ENCODE measurements at regions not wholly inside any gene's neighbourhood (a gene's known extent, or its start where the extent isn't known, plus 50 kb on each side); places are given as distances from the start of the nearest gene placed in this dataset.

DNA sequence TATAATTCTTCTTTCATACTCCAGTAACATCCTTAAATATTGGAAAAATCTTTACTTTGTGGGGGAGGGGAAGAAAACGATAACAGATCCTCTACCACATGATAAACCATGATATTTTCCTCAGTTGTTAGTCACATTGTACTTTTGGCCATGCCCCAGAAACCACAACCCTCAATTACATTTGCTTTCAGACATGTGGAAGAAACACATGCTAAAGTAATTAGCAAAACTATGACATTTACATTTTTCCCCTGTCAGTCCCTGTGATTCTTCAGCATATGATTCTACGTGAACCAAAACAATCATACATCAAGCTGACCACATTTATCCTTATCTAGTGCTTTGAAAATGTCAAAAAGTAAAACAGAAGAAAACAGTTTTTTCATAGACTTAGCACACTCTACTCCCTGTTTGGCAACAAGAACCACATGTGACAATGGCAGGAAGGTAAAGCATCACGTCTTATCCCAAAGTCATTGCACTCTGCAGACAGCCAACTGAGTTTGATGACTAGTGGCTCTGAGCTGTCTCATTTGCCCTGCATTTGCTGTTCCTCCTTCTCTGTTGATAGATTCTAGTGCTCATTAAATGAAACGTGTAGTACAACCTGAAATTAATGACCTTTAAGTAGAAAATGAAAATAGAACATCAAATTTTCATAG is 505.8 kb upstream of the MARCKS start:
- no peak for TF ChIP-seq HNF4G (IDR thresholded peaks at IDR 0.05)
- TF ChIP-seq REST (IDR thresholded peaks at IDR 0.05) = no peak
- TF ChIP-seq, protein P1, sequence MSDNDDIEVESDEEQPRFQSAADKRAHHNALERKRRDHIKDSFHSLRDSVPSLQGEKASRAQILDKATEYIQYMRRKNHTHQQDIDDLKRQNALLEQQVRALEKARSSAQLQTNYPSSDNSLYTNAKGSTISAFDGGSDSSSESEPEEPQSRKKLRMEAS (IDR thresholded peaks at IDR 0.05) = no peak
- no peak for TF ChIP-seq GABPA (IDR thresholded peaks at IDR 0.05 in 1 of 2, conservative IDR thresholded peaks at IDR 0.05 in 1 of 2)
- no peak for TF ChIP-seq YY1 (IDR thresholded peaks at IDR 0.05)
- TF ChIP-seq FOXA2 (IDR thresholded peaks at IDR 0.05) = no peak
- TF ChIP-seq SP1 (IDR thresholded peaks at IDR 0.05) = no peak
- TF ChIP-seq HNF4A (conservative IDR thresholded peaks at IDR 0.05) = no peak
- no peak for TF ChIP-seq NR2F2 (IDR thresholded peaks at IDR 0.05)
- TF ChIP-seq TAF1 (conservative IDR thresholded peaks at IDR 0.05) = no peak
- TF ChIP-seq RXRA (IDR thresholded peaks at IDR 0.05) = no peak
- TF ChIP-seq, protein P2, sequence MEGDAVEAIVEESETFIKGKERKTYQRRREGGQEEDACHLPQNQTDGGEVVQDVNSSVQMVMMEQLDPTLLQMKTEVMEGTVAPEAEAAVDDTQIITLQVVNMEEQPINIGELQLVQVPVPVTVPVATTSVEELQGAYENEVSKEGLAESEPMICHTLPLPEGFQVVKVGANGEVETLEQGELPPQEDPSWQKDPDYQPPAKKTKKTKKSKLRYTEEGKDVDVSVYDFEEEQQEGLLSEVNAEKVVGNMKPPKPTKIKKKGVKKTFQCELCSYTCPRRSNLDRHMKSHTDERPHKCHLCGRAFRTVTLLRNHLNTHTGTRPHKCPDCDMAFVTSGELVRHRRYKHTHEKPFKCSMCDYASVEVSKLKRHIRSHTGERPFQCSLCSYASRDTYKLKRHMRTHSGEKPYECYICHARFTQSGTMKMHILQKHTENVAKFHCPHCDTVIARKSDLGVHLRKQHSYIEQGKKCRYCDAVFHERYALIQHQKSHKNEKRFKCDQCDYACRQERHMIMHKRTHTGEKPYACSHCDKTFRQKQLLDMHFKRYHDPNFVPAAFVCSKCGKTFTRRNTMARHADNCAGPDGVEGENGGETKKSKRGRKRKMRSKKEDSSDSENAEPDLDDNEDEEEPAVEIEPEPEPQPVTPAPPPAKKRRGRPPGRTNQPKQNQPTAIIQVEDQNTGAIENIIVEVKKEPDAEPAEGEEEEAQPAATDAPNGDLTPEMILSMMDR (IDR thresholded peaks at IDR 0.05; ENCODE audit: low read depth, low read length, missing input control) = no peak
- no peak for TF ChIP-seq FOXA1 (IDR thresholded peaks at IDR 0.05)
- DNase-seq (ENCODE audit: low spot score) = no peak
- Histone ChIP-seq H3K4me1 (ENCODE audit: control insufficient read depth in 4 of 4, insufficient read depth in 4 of 4, low read length in 3 of 4) (peaks cover 0 to 4% (median 0%) of the 10 kb centered on the region in 4 donors), H3K9ac (ENCODE audit: low read depth in 1 of 2, low read length in 2 of 2) (no peak overlapping the region), H3K27me3 (ENCODE audit: control insufficient read depth in 4 of 4, insufficient read depth in 4 of 4, low read length in 3 of 4) (no peaks in the 10 kb centered on the region), H3K9me3 (ENCODE audit: control insufficient read depth in 4 of 4, low read length in 3 of 4) (no peaks in the 10 kb centered on the region), H3K27ac (ENCODE audit: low read depth in 1 of 2, low read length in 2 of 2) (no peak overlapping the region), H3K36me3 (ENCODE audit: control insufficient read depth in 4 of 4, insufficient read depth in 3 of 4, low read depth in 1 of 4, low read length in 3 of 4) (no peaks in the 10 kb centered on the region), H3K4me3 (ENCODE audit: low read depth in 1 of 3, low read length in 3 of 3) (no peak overlapping the region)
- 67% methylated on average over 4 of the region's 4 CpGs for WGBS

DNA sequence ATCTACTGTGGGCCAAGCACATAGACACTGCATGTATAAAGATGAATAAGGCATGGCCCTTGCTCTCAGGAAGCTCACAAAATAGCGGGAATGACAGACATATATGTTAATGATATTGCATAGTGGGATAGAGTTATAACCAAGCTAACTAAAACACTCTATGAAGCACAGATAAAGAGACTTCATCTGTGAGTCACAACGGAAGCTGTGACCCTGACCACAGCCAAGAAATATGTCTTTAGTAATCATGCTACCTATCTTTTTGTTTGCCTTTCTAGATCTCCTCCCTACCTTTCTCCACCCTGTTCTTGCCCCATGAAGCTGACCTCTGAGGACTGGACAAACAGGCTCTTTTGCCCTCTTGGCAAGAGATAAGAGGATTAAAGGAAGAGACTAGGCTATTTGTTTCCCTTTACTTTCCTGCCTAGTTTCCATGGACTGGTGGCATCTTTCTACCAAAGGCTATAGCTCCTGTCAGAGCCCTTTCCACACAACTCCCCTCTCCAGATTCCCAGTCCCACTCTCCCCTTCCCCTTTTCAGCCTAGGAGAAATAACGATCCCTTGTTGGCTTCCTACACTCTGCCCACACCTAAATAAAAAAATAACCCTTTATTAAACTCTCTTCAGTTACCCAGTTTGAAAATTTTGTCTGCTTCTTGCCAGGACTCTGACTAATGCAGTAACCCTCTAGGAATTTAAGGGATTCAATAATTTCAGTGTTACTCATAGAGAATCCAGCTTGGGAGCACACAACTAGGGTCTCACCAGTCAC is 504.9 kb upstream of the MARCKS start:
- Histone ChIP-seq H3K27ac (ENCODE audit: low read depth in 1 of 2, low read length in 2 of 2) (no peak overlapping the region), H3K27me3 (ENCODE audit: control insufficient read depth in 4 of 4, insufficient read depth in 4 of 4, low read length in 3 of 4) (no peaks in the 10 kb centered on the region), H3K4me3 (ENCODE audit: low read depth in 1 of 3, low read length in 3 of 3) (no peak overlapping the region), H3K9me3 (ENCODE audit: control insufficient read depth in 4 of 4, low read length in 3 of 4) (no peaks in the 10 kb centered on the region), H3K9ac (ENCODE audit: low read depth in 1 of 2, low read length in 2 of 2) (no peak overlapping the region), H3K4me1 (ENCODE audit: control insufficient read depth in 4 of 4, insufficient read depth in 4 of 4, low read length in 3 of 4) (peaks cover 0 to 4% (median 0%) of the 10 kb centered on the region in 4 donors), H3K36me3 (ENCODE audit: control insufficient read depth in 4 of 4, insufficient read depth in 3 of 4, low read depth in 1 of 4, low read length in 3 of 4) (no peaks in the 10 kb centered on the region)
- no peak for TF ChIP-seq FOXA1 (IDR thresholded peaks at IDR 0.05)
- peak; percentile 61 to 63 for TF ChIP-seq RXRA (IDR thresholded peaks at IDR 0.05)
- TF ChIP-seq FOXA2 (IDR thresholded peaks at IDR 0.05) = peak; percentile 14
- TF ChIP-seq, protein P1 (IDR thresholded peaks at IDR 0.05) = peak; percentile 24
- peak; percentile 51 for TF ChIP-seq SP1 (IDR thresholded peaks at IDR 0.05)
- TF ChIP-seq, protein P3, sequence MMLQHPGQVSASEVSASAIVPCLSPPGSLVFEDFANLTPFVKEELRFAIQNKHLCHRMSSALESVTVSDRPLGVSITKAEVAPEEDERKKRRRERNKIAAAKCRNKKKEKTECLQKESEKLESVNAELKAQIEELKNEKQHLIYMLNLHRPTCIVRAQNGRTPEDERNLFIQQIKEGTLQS (IDR thresholded peaks at IDR 0.05) = no peak
- no peak for TF ChIP-seq TAF1 (conservative IDR thresholded peaks at IDR 0.05)
- peak; percentile 65 for TF ChIP-seq NR2F2 (IDR thresholded peaks at IDR 0.05)
- TF ChIP-seq, protein P2 (IDR thresholded peaks at IDR 0.05; ENCODE audit: low read depth, low read length, missing input control) = no peak
- peak; percentile 41 for TF ChIP-seq HNF4G (IDR thresholded peaks at IDR 0.05)
- TF ChIP-seq HNF4A (conservative IDR thresholded peaks at IDR 0.05) = peak; percentile 77 to 87
- TF ChIP-seq JUND (IDR thresholded peaks at IDR 0.05) = peak; percentile 43 to 65
- peak; percentile 30 for TF ChIP-seq YY1 (IDR thresholded peaks at IDR 0.05)
- TF ChIP-seq GABPA (IDR thresholded peaks at IDR 0.05 in 1 of 2, conservative IDR thresholded peaks at IDR 0.05 in 1 of 2) = no peak
- TF ChIP-seq REST (IDR thresholded peaks at IDR 0.05) = no peak
- DNase-seq (ENCODE audit: low spot score) = no peak
- WGBS = 37% methylated on average over 3 of the region's 3 CpGs
